IPS-NIHi7 (cell line): ENCODE measurements at regions not wholly inside any gene's neighbourhood (a gene's known extent, or its start where the extent isn't known, plus 50 kb on each side); places are given as distances from the start of the nearest gene placed in this dataset.

ENCODE experiments used
- DNase-seq: peaks from one replicate; pipeline ENCODE4 v3.0.0; 2012; ENCODE audit warnings: mixed read lengths; ENCODE audit errors: extremely low spot score

GRCh38 chr5:88979244-88979643, 96.3 kb upstream of the MEF2C start:
- peak; percentile 14 for DNase-seq

GRCh38 chr5:88976914-88977313, 93.9 kb upstream of the MEF2C start:
- DNase-seq: no peak

GRCh38 chr5:88967633-88968585, 84.9 kb upstream of the MEF2C start:
- DNase-seq: no peak

- DNase-seq: no peak
Observed at GRCh38 chr5:88964831-88965230, 81.8 kb upstream of the MEF2C start.

GRCh38 chr5:88957013-88957412, 74.0 kb upstream of the MEF2C start:
- DNase-seq: no peak

- no peak for DNase-seq
Observed at GRCh38 chr5:88956416-88956815, 73.4 kb upstream of the MEF2C start.

- no peak for DNase-seq
Observed at GRCh38 chr5:88955403-88955802, 72.4 kb upstream of the MEF2C start.

GRCh38 chr5:88954511-88954910, 71.5 kb upstream of the MEF2C start:
- no peak for DNase-seq

GRCh38 chr5:88952996-88953643, 70.1 kb upstream of the MEF2C start:
- no peak for DNase-seq

- no peak for DNase-seq
Observed at GRCh38 chr5:88952344-88952743, 69.4 kb upstream of the MEF2C start.

GRCh38 chr5:88951457-88951856, 68.5 kb upstream of the MEF2C start:
- DNase-seq: no peak

- no peak for DNase-seq
Observed at GRCh38 chr5:88948746-88949600, 66.0 kb upstream of the MEF2C start.

- DNase-seq: no peak
Observed at GRCh38 chr5:88944751-88945531, 62.0 kb upstream of the MEF2C start.

GRCh38 chr5:88941581-88941980, 58.6 kb upstream of the MEF2C start:
- no peak for DNase-seq

GRCh38 chr5:88940713-88941112, 57.7 kb upstream of the MEF2C start:
- DNase-seq: no peak

- DNase-seq: no peak
Observed at GRCh38 chr5:88939300-88939699, 56.3 kb upstream of the MEF2C start.

GRCh38 chr5:88938488-88938887, 55.5 kb upstream of the MEF2C start:
- no peak for DNase-seq

- no peak for DNase-seq
Observed at GRCh38 chr5:88937406-88937805, 54.4 kb upstream of the MEF2C start.

- no peak for DNase-seq
Observed at GRCh38 chr5:88934439-88934838, 51.5 kb upstream of the MEF2C start.
